ENCODE measurements at regions not wholly inside any gene's neighbourhood (a gene's known extent, or its start where the extent isn't known, plus 50 kb on each side); places are given as distances from the start of the nearest gene placed in this dataset.

DNA sequence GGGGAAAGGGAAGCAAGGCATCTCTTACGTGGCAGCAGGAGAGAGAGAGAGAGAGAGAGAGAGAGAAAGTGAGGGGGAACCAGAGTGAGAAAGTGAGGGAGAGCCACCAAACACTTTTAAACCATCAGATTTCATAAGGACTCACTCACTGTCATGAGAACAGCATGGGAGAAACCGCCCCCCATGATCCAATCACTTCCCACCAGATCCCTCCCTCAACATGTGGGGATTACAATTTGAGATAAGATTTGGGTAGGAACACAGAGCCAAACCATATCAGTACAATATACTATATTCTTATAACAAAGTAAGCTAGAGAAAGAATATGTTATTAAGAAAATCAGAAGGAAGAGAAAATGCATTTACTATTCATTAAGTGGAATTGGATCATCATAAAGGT is 53.7 kb upstream of the PLXNC1 start:
- no peak overlapping the region for H3K27ac ChIP-seq
- TF ChIP-seq, protein P1, sequence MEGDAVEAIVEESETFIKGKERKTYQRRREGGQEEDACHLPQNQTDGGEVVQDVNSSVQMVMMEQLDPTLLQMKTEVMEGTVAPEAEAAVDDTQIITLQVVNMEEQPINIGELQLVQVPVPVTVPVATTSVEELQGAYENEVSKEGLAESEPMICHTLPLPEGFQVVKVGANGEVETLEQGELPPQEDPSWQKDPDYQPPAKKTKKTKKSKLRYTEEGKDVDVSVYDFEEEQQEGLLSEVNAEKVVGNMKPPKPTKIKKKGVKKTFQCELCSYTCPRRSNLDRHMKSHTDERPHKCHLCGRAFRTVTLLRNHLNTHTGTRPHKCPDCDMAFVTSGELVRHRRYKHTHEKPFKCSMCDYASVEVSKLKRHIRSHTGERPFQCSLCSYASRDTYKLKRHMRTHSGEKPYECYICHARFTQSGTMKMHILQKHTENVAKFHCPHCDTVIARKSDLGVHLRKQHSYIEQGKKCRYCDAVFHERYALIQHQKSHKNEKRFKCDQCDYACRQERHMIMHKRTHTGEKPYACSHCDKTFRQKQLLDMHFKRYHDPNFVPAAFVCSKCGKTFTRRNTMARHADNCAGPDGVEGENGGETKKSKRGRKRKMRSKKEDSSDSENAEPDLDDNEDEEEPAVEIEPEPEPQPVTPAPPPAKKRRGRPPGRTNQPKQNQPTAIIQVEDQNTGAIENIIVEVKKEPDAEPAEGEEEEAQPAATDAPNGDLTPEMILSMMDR (IDR thresholded peaks at IDR 0.05) = no peak
- TF ChIP-seq ZFX (IDR thresholded peaks at IDR 0.05; ENCODE audit: borderline replicate concordance) = no peak

GRCh38 chr12:94095618-94096017 is 52.8 kb upstream of the PLXNC1 start:
- TF ChIP-seq, protein P1 (IDR thresholded peaks at IDR 0.05) = no peak
- no peak for TF ChIP-seq ZFX (IDR thresholded peaks at IDR 0.05; ENCODE audit: borderline replicate concordance)
- H3K27ac ChIP-seq = no peak overlapping the region

DNA sequence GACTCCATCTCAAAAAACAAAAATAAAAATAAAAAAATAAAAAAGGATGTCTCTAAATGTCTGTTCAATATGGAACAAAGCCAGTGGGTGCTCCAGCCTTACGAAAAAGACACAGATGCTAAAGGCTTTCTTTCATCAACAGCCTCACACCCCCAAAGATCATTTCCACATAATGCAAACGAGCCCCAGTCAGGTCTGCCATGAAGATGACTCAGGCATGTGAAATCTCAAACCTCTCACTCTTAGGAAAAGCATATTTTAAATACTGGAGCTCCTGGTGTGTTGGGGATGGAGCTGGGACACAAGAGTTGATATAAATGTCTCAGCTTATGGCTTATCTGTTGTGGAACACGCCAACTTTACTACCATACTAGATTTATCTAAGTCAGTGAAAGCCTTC is 49.9 kb upstream of the PLXNC1 start:
- TF ChIP-seq, protein P1 (IDR thresholded peaks at IDR 0.05) = no peak
- TF ChIP-seq ZFX (IDR thresholded peaks at IDR 0.05; ENCODE audit: borderline replicate concordance) = no peak
- H3K27ac ChIP-seq = no peak overlapping the region
